Loucy (cell line): ENCODE measurements at regions not wholly inside any gene's neighbourhood (a gene's known extent, or its start where the extent isn't known, plus 50 kb on each side); places are given as distances from the start of the nearest gene placed in this dataset.

ENCODE experiments used
- EZH2phosphoT487 ChIP-seq: fragments of 200-600 bp; IDR thresholded peaks from 2 replicates; pipeline ENCODE4 v1.6.1; 2018; ENCODE audit warnings: antibody characterized with exemption, mild to moderate bottlenecking, moderate library complexity, borderline replicate concordance
- TF ChIP-seq, protein P1 (sequence below): fragments of 200-600 bp; sonication (generic); conservative IDR thresholded peaks from 2 replicates; pipeline ENCODE4 v1.5.1; 2014; ENCODE audit warnings: mild to moderate bottlenecking, antibody characterized with exemption, low read length

DNA sequence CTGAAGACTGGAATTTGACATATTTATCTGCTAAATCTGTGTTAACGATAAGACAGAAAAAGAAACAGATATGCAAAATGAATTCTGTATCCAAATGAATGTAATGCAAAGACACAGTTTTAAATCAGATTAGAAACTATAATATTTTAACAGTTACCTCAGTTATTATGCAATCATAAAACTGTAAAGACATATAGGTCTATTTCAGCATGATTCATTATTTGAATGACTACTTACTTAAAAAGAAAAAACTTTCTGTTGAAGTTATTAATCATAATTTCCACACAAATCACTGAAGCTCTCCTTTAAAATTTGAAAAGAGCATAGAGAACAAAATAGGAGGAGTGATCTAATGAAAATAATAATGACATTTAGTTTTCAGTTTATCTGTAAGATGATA lies 742.6 kb downstream of the FSCB start:
- TF ChIP-seq, protein P1, sequence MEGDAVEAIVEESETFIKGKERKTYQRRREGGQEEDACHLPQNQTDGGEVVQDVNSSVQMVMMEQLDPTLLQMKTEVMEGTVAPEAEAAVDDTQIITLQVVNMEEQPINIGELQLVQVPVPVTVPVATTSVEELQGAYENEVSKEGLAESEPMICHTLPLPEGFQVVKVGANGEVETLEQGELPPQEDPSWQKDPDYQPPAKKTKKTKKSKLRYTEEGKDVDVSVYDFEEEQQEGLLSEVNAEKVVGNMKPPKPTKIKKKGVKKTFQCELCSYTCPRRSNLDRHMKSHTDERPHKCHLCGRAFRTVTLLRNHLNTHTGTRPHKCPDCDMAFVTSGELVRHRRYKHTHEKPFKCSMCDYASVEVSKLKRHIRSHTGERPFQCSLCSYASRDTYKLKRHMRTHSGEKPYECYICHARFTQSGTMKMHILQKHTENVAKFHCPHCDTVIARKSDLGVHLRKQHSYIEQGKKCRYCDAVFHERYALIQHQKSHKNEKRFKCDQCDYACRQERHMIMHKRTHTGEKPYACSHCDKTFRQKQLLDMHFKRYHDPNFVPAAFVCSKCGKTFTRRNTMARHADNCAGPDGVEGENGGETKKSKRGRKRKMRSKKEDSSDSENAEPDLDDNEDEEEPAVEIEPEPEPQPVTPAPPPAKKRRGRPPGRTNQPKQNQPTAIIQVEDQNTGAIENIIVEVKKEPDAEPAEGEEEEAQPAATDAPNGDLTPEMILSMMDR = no peak
- no peak for TF ChIP-seq EZH2phosphoT487
